Muscle of back (tissue), 3 donors: ENCODE measurements at regions not wholly inside any gene's neighbourhood (a gene's known extent, or its start where the extent isn't known, plus 50 kb on each side); places are given as distances from the start of the nearest gene placed in this dataset.
A peak's percentile ranks its signal among the peaks of the same experiment; 100 is the strongest.

Experiments
- DNase-seq, 3 donors: peaks; one replicate each; pipeline versions ENCODE4 v3.0.0 to v3.0.0-alpha.2; 2013

- peak; percentile 12 to 39 (median 22) for DNase-seq
Observed at GRCh38 chr4:129545599-129546278, 449.8 kb downstream of the C4orf33 start.

DNA sequence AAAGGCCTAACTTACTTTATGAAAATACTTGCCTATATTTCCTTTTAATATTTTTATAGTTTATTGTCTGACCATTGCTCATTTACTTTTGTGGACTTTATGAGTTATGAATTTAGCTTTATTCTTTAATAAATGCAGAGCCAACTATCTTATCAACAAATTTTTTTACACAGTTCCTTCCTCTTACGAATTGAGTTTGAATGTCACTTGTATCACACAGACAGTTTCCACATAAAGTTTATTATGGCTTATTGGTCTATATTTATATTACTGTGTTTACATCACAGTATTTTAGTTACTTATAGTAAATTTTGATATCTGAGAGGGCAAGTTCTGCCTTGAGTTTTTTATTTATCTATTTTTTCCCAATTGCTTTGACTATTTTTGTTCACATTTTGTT, 450.6 kb downstream of the C4orf33 start:
- DNase-seq: no peak

DNA sequence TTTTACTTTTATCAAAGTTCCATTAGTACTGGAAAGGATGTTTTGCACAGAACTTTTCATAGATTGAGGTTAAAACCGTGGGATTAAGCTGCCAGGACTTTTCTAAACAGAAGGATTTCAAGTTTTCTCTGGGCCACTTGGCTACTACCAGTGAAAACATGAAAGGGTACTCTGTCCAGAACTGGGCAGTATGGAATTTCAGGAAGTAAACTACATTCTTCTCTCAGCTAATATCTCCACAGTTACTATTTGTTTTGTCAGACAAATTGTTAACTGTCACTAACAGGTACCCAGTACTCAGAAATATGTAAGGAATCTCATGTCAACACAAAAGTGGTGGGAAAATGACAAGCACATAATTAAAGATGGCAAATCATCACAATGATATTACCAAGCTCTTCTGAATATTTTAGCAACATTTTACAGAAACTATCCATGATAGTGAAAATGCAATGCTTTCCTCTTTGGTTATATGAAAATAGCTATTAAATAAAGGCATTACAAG, 454.4 kb downstream of the C4orf33 start:
- no peak for DNase-seq

GRCh38 chr4:129561280-129561679, 465.3 kb downstream of the C4orf33 start:
- DNase-seq: no peak

DNA sequence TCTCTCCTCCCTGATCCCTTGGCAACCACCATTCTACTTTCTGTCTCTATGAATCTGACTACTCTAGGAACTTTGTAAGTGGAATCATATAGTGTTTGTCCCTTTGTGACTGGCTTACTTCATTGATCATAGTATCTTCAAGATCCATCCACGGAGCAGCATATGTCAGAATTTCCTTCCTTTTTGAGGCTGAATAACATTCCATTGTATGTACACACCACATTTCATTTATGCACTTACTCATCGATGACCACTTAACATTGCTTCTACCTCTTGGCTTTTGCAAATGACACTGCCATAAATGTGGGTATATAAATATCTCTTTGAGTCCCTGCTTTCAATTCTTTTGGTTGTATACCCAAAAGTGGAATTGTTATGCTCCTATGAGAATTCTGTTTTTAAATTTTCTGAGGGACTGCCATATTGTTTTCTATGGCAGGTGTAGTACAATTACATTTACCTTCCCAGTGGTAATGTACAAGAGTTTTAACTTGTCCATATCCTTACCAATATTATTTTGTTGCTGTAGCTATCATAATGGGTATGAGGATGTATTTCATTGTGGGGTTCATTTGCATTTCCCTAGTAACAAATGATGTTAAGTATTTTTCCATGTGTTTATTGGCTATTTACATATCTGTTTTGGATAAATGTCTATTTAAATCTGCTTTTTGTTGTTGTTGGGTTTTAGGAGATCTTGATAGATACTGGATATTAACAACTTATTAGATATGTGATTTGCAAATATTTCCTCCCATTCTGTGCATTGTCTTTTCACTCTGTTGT, 466.1 kb downstream of the C4orf33 start:
- peak in 1 of 3 donors; percentile 7 for DNase-seq

DNA sequence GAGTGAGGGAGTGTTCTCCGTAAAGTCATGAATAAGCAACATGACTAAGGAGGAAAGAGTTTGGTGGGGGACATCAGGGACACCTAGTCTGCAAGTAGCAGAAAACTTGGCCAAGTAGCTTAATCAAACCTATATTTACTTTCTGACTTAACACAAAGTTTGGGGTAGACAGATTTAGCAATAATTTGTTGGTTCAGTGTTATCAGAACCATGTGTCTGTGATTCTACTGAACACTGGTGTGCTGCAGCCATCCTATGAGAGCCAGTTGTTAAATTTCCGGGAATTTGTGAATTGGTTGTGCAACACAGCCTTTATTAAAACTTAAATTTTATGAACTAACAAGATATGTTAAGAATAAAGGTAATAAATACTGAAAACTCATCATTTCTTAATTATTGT, 469.3 kb downstream of the C4orf33 start:
- DNase-seq: no peak

GRCh38 chr4:129570326-129570725, 474.4 kb downstream of the C4orf33 start:
- no peak for DNase-seq

DNA sequence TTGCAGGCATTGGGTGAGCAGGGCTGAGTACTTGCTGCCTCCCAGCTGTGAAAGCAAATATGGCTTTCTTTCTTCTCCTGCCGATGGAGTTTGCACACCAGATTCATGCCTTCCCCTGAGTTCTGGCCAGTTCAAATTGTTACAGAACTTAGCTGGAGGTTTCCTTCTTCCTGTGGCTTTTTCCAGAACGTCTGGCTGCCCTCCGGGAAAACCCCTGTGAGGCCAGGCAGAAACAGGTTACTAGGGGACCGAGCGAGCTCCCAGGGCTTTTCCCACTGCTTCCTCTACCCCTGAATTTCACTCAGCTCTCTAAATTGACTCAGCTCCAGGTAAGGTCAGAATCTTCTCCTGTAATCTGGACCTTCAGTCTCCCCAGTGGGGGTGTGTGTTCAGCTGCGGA, 482.4 kb downstream of the C4orf33 start:
- DNase-seq: no peak

- DNase-seq: no peak
Observed at GRCh38 chr4:129581305-129581704, 485.4 kb downstream of the C4orf33 start.

- DNase-seq: peak; percentile 2 to 57 (median 13)
Observed at GRCh38 chr4:129583868-129584267, 487.9 kb downstream of the C4orf33 start.

- no peak for DNase-seq
Observed at GRCh38 chr4:129598582-129598981, 502.6 kb downstream of the C4orf33 start.

- no peak for DNase-seq
Observed at GRCh38 chr4:129600898-129601297, 504.9 kb downstream of the C4orf33 start.

GRCh38 chr4:129602447-129602846, 506.5 kb downstream of the C4orf33 start:
- DNase-seq: no peak

GRCh38 chr4:129603241-129603931, 507.4 kb downstream of the C4orf33 start:
- DNase-seq: no peak

GRCh38 chr4:129604632-129605255, 508.8 kb downstream of the C4orf33 start:
- no peak for DNase-seq

DNA sequence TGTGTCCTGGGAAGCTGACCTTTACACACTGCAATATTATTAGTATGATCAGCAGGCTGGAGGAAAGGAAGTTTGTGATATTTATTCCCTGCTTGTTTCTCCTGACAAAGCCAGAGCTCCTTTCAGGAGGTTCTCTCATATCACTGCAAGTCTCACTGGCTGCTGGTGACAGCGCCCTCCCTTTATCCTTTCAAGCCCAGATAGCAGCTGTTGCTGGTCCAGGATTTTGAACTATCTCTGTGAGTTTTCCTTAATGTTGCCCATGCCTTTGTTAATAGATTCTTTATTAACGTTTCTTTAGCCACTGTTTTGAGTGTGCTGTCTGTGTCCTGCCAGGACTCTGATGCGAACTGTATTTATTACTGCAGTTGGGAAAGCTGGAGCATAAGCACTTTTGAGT, 518.7 kb downstream of the C4orf33 start:
- peak in 1 of 3 donors; percentile 3 for DNase-seq

- no peak for DNase-seq
Observed at GRCh38 chr4:129622566-129622965, 526.6 kb downstream of the C4orf33 start.

GRCh38 chr4:129623233-129623875, 527.4 kb downstream of the C4orf33 start:
- no peak for DNase-seq

DNA sequence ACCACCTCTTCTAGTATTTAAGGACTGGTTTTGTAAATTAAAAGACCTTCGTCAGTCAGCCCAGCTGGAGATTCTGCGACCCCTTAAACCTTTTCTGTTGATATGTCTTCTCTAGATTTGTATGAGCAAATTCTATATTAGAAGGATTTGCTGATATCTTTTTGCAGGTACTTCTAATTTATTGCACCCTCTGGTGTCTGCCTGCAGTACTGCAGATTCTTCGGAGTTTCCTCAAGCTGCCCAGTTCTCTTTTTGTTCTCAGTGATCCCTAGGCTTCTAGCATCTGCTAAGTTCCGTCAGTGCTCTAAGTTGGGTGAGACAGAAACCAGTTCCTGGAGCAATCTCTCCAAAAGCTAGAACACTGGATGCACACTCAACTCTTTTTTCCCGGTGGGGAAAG, 545.2 kb downstream of the C4orf33 start:
- peak; percentile 34 to 48 (median 46) for DNase-seq

GRCh38 chr4:129645461-129645860, 549.5 kb downstream of the C4orf33 start:
- DNase-seq: no peak

DNA sequence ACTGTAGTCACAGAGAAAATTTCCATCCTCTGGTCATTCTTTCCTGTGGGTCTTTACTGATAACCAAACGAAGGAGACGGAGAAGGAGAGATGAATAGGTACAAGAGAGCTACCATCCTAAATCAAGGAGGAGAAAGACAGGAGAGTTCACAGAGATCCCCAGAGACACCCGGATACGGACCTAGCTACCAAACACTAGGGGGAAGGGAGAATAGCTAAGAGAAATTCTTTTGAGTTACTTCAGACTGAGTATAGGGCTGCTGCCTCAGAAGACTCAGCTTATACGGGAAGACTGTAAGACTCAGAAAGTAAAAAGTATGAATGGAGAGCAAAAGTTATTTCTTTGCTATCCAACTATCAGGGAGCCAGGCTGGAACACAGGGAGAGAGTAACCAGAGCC, 572.1 kb downstream of the C4orf33 start:
- no peak for DNase-seq

DNA sequence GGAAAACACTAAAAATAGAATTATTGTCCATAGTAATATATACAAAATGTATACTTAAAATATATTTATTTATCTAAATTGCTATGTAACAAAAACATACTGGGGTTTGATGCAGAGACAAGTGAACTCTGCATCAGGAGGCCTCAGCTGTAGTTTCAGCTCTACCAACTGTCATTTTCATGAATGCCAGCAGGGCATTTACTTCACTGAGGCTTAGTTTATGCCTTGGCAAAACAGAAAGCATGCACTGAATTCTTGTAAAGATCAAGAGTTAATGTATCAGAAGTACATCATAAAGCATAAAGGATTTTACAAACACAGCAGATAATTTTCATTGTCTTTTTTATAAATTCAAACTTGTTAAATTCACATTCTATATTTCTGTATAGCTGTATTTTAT, 577.0 kb downstream of the C4orf33 start:
- DNase-seq: no peak
